NB4 (cell line): ENCODE measurements at regions not wholly inside any gene's neighbourhood (a gene's known extent, or its start where the extent isn't known, plus 50 kb on each side); places are given as distances from the start of the nearest gene placed in this dataset.

Experiments
- CTCF ChIP-seq: IDR thresholded peaks from one replicate; pipeline ENCODE4 v1.5.1; 2012; ENCODE audit warnings: low read depth, low read length
- MAX ChIP-seq: IDR thresholded peaks from 2 replicates; pipeline ENCODE4 v1.6.1; 2011; ENCODE audit warnings: low read depth, low read length
- MYC ChIP-seq: IDR thresholded peaks from 2 replicates; pipeline ENCODE4 v1.6.1; 2011; ENCODE audit warnings: low read depth, low read length
- POLR2A ChIP-seq: IDR thresholded peaks from 2 replicates; pipeline ENCODE4 v1.6.1; 2011; ENCODE audit warnings: mild to moderate bottlenecking; ENCODE audit not compliant: insufficient read length; ENCODE audit errors: extremely low read depth

GRCh38 chr5:105735704-105736103, 1935.0 kb downstream of the EFNA5 start:
- no peak for TF ChIP-seq CTCF
- TF ChIP-seq MAX, result no peak
- TF ChIP-seq POLR2A, result no peak
- TF ChIP-seq MYC, result no peak
